Hepatocyte (in vitro differentiated cells): ENCODE measurements at regions not wholly inside any gene's neighbourhood (a gene's known extent, or its start where the extent isn't known, plus 50 kb on each side); places are given as distances from the start of the nearest gene placed in this dataset.

Experiments used
- EZH2 ChIP-seq: fragments of 200-600 bp; sonication (generic); IDR thresholded peaks from 2 replicates; pipeline ENCODE4 v1.6.1; 2016; ENCODE audit warnings: antibody characterized with exemption, mild to moderate bottlenecking, borderline replicate concordance
- TF ChIP-seq, protein P1 (sequence below): fragments of 200-600 bp; sonication (generic); IDR thresholded peaks from 2 replicates; pipeline ENCODE4 v1.5.1; 2016; ENCODE audit warnings: antibody characterized with exemption, mild to moderate bottlenecking; ENCODE audit not compliant: poor library complexity

DNA sequence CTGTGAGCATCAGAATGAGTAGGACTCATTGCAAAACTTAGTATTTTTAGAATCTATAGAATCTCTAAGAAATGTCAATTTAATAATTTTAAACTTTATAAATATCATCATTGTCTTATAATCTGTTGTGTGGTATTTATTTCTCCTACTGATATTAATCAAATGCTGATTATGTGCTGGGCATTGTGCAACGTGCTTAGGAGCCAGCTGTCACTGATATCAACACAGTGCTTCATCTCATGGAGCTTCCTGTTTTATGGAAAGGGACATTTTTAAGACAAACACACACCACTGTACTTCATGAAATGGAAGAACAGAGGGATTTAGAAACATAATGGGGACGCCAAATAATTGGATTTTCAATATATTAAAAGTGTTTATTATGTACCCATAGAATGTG lies 737.9 kb upstream of the TMPRSS15 start:
- no peak for TF ChIP-seq EZH2
- TF ChIP-seq, protein P1, sequence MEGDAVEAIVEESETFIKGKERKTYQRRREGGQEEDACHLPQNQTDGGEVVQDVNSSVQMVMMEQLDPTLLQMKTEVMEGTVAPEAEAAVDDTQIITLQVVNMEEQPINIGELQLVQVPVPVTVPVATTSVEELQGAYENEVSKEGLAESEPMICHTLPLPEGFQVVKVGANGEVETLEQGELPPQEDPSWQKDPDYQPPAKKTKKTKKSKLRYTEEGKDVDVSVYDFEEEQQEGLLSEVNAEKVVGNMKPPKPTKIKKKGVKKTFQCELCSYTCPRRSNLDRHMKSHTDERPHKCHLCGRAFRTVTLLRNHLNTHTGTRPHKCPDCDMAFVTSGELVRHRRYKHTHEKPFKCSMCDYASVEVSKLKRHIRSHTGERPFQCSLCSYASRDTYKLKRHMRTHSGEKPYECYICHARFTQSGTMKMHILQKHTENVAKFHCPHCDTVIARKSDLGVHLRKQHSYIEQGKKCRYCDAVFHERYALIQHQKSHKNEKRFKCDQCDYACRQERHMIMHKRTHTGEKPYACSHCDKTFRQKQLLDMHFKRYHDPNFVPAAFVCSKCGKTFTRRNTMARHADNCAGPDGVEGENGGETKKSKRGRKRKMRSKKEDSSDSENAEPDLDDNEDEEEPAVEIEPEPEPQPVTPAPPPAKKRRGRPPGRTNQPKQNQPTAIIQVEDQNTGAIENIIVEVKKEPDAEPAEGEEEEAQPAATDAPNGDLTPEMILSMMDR: no peak
